Stomach (tissue), 4 donors: ENCODE measurements at regions not wholly inside any gene's neighbourhood (a gene's known extent, or its start where the extent isn't known, plus 50 kb on each side); places are given as distances from the start of the nearest gene placed in this dataset.
"Not testable (repeated sequence)": the region's sequence is repeated elsewhere in the genome, so short reads cannot be mapped to it uniquely, and the experiment has no call there.

ENCODE experiments used
- CTCF ChIP-seq, 7 experiments: fragments of 450-650 bp in 4 of 7; fragments of 200-600 bp in 3 of 7; sonication (generic) in 3 of 7; IDR thresholded peaks; one replicate each; pipeline ENCODE4 v1.5.1; 2016 to 2019; ENCODE audit warnings: antibody characterized with exemption in 7 of 7, control low read depth in 2 of 7, mild to moderate bottlenecking in 1 of 7
- EP300 ChIP-seq: sonication (generic); formaldehyde crosslinking; IDR thresholded peaks from one replicate; pipeline ENCODE4 v1.6.1; 2017; ENCODE audit warnings: antibody characterized with exemption
- POLR2A ChIP-seq, 4 donors: fragments of 450-650 bp; IDR thresholded peaks; one replicate each; pipeline ENCODE4 v1.6.1; 2016; ENCODE audit warnings: antibody characterized with exemption in 4 of 4, control low read depth in 2 of 4, mild to moderate bottlenecking in 1 of 4, moderate library complexity in 1 of 4
- POLR2AphosphoS5 ChIP-seq, 3 donors: sonication (generic); formaldehyde crosslinking; IDR thresholded peaks; one replicate each; pipeline ENCODE4 v1.6.1; 2016; ENCODE audit warnings: antibody characterized with exemption in 3 of 3

- TF ChIP-seq CTCF (IDR thresholded peaks at IDR 0.05); EP300; POLR2AphosphoS5 (IDR thresholded peaks at IDR 0.05); POLR2A (IDR thresholded peaks at IDR 0.05): not testable (repeated sequence)
Observed at GRCh38 chr11:89659414-89659813, 50.7 kb upstream of the TRIM77 start.
